ENCODE measurements at regions not wholly inside any gene's neighbourhood (a gene's known extent, or its start where the extent isn't known, plus 50 kb on each side); places are given as distances from the start of the nearest gene placed in this dataset.

DNA sequence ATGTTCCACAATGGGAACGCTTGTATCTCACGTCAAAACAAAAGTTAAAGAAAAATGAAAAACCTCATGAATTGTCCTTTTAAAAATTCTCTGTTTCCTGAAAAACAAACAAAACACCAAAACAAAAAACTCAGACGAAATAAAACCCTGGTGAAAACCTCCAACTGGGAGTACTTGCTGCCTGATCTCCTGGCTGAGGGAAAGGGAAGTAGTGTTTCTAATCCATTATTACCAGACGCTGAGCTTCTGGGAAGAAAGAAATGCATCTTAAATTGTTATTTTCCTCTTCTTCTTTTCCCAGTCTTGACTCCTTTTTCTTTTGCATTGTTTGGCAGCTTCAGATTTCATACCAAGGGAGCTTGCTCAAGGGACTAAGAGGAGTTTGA, 243.2 kb upstream of the RGMA start:
- H3K9me3 Mint-ChIP-seq: no peaks in the 10 kb centered on the region
- H3K4me3 Mint-ChIP-seq: no peak overlapping the region
- DNase-seq (ENCODE audit: low spot score): no peak
- H3K27me3 Mint-ChIP-seq (ENCODE audit: insufficient read depth): peaks cover 16% of the 10 kb centered on the region
- H3K36me3 Mint-ChIP-seq (ENCODE audit: low read depth): no peaks in the 10 kb centered on the region
- intact Hi-C loops (cut with micrococcal nuclease): no loop called here
- no peaks in the 10 kb centered on the region for H3K4me1 Mint-ChIP-seq (ENCODE audit: low read depth)
- no peak overlapping the region for H3K27ac Mint-ChIP-seq

DNA sequence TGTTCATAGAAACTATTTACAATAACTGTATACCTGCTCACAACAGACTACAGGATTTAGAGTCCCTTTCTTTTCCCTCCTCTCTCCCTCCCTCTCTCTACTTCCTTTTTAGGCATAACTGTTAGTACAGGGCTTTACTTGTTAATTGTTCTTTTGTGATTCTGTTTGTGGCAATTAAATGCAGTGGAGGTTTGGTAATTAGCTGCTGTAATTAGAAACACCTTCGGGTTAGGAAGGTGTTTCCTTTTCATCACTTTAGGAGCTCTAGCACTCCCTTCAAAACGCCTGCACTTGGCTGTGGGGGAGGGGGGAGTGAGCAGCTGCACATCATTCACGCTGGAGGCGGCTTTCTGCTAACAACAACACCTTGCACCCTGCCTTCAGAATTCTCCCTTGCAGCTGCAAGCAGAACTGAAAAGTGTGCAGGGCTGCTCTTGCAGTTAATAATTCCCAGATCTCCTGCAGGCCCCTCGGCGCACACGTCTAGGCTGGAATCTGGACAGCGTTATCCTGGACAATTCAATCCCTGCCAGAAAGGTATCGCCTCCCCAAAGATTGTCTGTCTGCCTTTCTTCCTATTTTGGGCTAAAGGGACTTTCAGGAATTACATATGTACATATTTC, 242.6 kb upstream of the RGMA start:
- Mint-ChIP-seq H3K4me3 (no peak overlapping the region), H3K27ac (no peak overlapping the region), H3K27me3 (ENCODE audit: insufficient read depth) (peaks cover 16% of the 10 kb centered on the region), H3K9me3 (no peaks in the 10 kb centered on the region), H3K36me3 (ENCODE audit: low read depth) (no peaks in the 10 kb centered on the region), H3K4me1 (ENCODE audit: low read depth) (no peaks in the 10 kb centered on the region)
- no peak for DNase-seq (ENCODE audit: low spot score)
- intact Hi-C loops (cut with micrococcal nuclease): no loop called here

DNA sequence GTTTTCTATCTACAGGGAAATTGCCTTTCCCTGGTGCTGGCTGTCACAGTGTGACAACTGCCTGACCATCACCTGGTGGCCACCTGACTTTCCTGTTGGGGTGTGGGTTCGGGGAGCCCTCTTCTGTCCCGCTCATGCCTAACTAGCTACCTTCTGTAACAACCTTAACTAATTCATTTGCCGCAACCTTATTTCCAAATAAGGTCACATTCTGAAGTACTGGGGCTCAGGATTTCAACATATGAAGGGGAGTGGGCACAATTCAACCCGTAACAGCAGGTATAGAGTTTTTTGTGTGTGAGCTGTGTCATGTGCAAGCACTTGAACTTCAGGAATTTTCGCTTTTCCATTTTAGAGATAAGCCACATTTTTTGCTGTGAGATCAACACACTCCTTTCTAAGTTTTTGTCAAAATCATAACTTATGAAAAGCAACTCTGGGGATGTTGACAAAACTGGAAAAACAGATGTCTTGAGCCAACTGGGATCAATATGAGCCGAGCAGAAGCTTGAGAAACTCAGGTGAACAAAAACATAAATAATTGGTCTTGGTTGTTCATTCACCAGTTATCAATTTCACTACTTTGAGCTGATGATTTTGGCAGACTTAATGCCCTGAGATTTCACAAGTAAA, 242.0 kb upstream of the RGMA start:
- Mint-ChIP-seq H3K9me3 (no peaks in the 10 kb centered on the region), H3K4me1 (ENCODE audit: low read depth) (no peaks in the 10 kb centered on the region), H3K27me3 (ENCODE audit: insufficient read depth) (peaks cover 16% of the 10 kb centered on the region), H3K27ac (no peak overlapping the region), H3K4me3 (no peak overlapping the region), H3K36me3 (ENCODE audit: low read depth) (no peaks in the 10 kb centered on the region)
- DNase-seq (ENCODE audit: low spot score): no peak
- intact Hi-C loops (cut with micrococcal nuclease): no loop called here

DNA sequence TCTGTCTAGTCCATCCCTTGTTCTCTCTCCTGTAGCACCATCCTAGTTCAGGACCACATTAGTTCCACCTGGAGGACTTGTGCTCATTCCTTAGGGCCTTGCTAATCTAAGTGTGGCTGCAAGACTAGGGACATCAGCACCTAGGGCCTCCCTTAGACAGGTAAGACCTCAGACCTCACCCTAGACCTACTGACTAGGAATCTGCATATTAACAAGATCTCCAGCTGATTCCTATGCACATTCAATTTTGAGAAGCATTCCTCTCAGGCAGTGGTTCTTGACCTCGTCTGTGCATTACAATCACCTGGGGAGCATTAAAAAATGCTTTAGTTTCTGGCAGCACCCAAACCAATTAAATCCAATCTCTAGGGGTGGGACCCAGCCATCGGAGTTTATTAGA, 238.4 kb upstream of the RGMA start:
- no peak overlapping the region for H3K27ac Mint-ChIP-seq
- H3K9me3 Mint-ChIP-seq: no peaks in the 10 kb centered on the region
- H3K4me3 Mint-ChIP-seq: no peak overlapping the region
- H3K27me3 Mint-ChIP-seq (ENCODE audit: insufficient read depth): peaks cover 4% of the 10 kb centered on the region
- H3K4me1 Mint-ChIP-seq (ENCODE audit: low read depth): no peaks in the 10 kb centered on the region
- DNase-seq (ENCODE audit: low spot score): no peak
- H3K36me3 Mint-ChIP-seq (ENCODE audit: low read depth): no peaks in the 10 kb centered on the region
- intact Hi-C loops (cut with micrococcal nuclease): no loop called here

DNA sequence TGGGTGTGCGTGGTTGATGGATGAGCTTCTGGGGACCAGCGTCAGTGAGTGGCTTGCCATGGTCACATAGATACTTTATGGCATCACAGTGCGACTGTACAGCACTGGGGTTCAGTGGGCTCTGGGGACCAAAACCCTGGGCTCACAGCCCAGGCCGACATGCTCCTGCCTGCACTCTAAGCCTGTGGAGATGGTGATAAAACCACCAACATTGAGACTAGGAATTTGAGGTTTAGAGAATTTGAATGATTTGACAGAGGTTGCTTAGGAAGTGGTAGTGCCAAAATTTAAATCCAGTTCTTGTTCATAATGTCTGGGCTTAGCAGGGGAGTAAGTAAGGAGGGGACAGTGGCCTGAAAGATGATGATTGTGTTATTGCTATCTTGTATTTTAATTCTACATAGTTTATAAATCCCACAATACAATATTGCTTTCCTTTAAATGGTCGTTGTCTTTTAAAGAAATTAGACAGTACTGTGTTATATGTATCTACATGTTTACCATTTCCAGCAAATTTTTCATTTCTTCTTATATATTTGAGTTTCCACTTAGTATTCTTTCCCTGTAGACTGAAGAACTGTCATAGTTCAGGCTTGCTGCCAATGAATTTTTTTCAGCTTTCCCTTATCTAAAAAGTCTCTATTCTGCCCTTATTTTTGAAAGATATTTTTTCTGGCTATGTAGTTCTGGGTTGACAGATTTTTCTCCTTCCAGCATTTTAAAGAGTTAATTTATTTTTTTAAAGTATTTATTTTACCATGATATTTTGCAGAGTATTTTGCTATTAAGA, 235.4 kb upstream of the RGMA start:
- no peak for DNase-seq (ENCODE audit: low spot score)
- intact Hi-C loops (cut with micrococcal nuclease): no loop called here
- Mint-ChIP-seq H3K27ac (no peak overlapping the region), H3K27me3 (ENCODE audit: insufficient read depth) (no peaks in the 10 kb centered on the region), H3K9me3 (no peaks in the 10 kb centered on the region), H3K4me1 (ENCODE audit: low read depth) (no peaks in the 10 kb centered on the region), H3K36me3 (ENCODE audit: low read depth) (no peaks in the 10 kb centered on the region), H3K4me3 (no peak overlapping the region)

DNA sequence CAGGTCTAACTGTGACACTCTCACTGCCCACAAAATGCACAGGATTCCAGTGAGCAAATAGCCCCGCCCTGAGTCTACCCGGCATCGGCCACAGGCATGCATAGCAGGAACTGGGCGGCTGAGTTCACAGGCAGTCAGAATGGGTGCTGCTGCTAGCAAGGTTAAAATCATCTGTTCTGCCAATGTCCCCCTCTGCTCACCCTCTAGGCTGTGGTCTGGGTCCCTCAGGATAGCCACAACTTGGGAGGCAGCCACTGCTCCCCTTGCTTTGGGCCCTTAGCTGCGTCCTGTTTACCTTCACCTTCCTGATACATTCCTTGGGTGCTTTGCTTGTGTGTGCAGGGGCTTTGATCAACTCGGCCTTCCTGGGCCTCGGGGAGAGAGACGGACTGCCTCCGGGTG, 232.9 kb upstream of the RGMA start:
- Mint-ChIP-seq H3K27ac (no peak overlapping the region), H3K4me1 (ENCODE audit: low read depth) (no peaks in the 10 kb centered on the region), H3K9me3 (no peaks in the 10 kb centered on the region), H3K27me3 (ENCODE audit: insufficient read depth) (no peaks in the 10 kb centered on the region), H3K36me3 (ENCODE audit: low read depth) (no peaks in the 10 kb centered on the region), H3K4me3 (no peak overlapping the region)
- intact Hi-C loops (cut with micrococcal nuclease): no loop called here
- DNase-seq (ENCODE audit: low spot score): no peak

DNA sequence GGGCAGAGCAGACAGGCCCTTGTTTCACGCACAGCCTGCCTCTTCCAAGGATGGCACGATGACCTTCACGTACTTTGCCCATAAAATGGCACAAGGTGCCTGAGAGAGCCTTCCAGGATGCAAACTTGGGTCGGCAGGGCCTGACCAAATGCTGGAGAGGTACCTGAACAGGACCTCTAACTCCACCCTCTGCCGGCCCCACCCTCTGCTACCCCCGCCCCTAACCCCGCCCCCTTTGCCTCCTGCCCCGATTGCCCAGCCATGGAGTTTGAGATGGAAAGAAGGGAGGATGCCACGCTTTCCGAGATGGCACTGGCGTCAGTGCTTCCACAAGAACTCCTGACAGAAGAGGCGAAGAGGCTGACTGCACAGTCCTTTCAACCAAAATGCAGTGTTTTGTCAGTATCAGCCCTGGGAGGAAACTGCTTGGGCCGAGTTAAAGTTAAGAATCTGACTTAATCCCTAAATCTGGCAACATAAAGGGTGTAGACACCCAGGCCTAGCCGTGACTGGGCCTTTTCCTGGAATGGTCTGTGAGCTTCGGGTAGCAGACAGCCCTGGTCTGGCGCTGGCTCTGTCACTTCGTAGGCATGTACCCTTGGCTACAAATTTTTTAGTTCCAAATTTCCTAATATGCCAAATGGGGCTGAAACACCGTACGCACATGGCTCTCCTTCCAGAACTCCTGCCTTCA, 230.3 kb upstream of the RGMA start:
- H3K27me3 Mint-ChIP-seq (ENCODE audit: insufficient read depth): no peaks in the 10 kb centered on the region
- no peaks in the 10 kb centered on the region for H3K4me1 Mint-ChIP-seq (ENCODE audit: low read depth)
- DNase-seq (ENCODE audit: low spot score): no peak
- intact Hi-C loops (cut with micrococcal nuclease): no loop called here
- H3K4me3 Mint-ChIP-seq: no peak overlapping the region
- H3K27ac Mint-ChIP-seq: no peak overlapping the region
- no peaks in the 10 kb centered on the region for H3K9me3 Mint-ChIP-seq
- no peaks in the 10 kb centered on the region for H3K36me3 Mint-ChIP-seq (ENCODE audit: low read depth)

DNA sequence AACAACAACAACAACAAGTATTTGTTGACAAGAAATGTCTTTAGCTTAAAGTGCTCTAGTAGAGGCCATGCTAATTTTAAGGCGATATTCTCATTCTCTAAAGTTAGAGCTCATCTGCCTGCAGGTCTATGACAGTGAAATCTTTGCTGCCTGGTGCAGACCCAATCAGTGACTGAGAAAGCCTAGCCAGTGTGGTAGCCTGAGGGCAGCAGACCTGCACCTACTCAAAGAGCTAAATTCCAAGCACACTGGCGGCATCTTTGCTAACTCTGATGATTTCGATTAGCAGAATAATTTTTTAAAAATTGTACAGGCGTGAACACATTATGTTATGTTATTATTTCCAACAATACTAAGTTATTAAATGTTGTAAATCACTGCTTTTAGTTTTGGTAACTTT, 228.8 kb upstream of the RGMA start:
- H3K27ac Mint-ChIP-seq: no peak overlapping the region
- H3K9me3 Mint-ChIP-seq: no peaks in the 10 kb centered on the region
- intact Hi-C loops (cut with micrococcal nuclease): no loop called here
- H3K4me1 Mint-ChIP-seq (ENCODE audit: low read depth): no peaks in the 10 kb centered on the region
- H3K27me3 Mint-ChIP-seq (ENCODE audit: insufficient read depth): no peaks in the 10 kb centered on the region
- no peak overlapping the region for H3K4me3 Mint-ChIP-seq
- no peaks in the 10 kb centered on the region for H3K36me3 Mint-ChIP-seq (ENCODE audit: low read depth)
- no peak for DNase-seq (ENCODE audit: low spot score)

DNA sequence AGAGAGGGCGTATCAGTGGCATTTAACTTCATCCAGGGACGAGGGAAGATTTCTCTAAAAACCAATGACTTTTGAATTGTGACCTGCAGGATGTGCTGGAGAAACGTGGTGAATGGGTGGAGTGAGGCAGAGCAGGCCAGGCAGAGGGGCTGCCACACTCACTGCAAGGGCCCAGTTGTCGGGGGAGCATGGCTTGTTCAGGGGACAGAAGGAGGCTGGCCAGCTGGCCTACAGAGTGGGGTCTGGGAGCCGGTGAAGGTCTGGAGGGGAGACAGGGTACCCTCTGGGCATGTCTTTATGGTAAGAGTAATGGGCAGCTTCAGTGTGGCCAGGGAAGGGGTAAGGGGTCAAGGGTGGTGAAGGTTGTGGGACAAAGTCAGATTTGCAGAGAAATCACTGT, 225.2 kb upstream of the RGMA start:
- Mint-ChIP-seq H3K4me1 (ENCODE audit: low read depth) (no peaks in the 10 kb centered on the region), H3K36me3 (ENCODE audit: low read depth) (no peaks in the 10 kb centered on the region), H3K4me3 (no peak overlapping the region), H3K27me3 (ENCODE audit: insufficient read depth) (no peaks in the 10 kb centered on the region), H3K27ac (no peak overlapping the region), H3K9me3 (no peaks in the 10 kb centered on the region)
- intact Hi-C loops (cut with micrococcal nuclease): no loop called here
- DNase-seq (ENCODE audit: low spot score): no peak

DNA sequence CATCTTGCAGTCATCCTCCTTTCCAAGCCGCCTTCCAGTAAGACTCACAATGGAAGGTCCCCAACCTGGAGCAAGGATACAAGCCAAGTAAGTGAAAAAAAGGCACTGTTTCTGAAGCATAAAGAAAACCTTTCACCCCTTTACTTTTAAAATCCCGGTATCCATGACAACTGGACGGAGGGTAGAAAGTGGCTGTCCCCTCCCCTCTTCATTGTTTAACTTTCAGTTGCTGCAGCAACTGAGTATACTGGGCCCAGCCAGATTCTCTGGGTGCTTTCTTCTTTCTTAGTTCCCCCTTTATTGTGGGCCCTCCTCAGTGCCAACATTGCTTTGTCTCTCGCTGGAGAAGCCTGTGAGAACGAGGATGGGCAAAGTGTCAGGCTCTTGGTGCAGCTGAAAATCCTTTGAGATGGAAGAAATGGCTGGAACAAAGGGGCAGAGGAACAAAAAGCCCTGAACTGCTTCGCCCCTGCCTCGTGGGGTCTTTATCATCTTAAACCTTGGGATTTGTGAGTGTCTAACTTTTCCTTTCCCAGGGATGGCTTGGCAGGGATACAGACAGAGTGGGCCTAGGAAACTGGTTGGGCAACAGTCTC, 224.0 kb upstream of the RGMA start:
- intact Hi-C loops (cut with micrococcal nuclease): no loop called here
- H3K27me3 Mint-ChIP-seq (ENCODE audit: insufficient read depth): no peaks in the 10 kb centered on the region
- H3K4me3 Mint-ChIP-seq: no peak overlapping the region
- no peak overlapping the region for H3K27ac Mint-ChIP-seq
- H3K36me3 Mint-ChIP-seq (ENCODE audit: low read depth): no peaks in the 10 kb centered on the region
- no peak for DNase-seq (ENCODE audit: low spot score)
- no peaks in the 10 kb centered on the region for H3K4me1 Mint-ChIP-seq (ENCODE audit: low read depth)
- H3K9me3 Mint-ChIP-seq: no peaks in the 10 kb centered on the region

DNA sequence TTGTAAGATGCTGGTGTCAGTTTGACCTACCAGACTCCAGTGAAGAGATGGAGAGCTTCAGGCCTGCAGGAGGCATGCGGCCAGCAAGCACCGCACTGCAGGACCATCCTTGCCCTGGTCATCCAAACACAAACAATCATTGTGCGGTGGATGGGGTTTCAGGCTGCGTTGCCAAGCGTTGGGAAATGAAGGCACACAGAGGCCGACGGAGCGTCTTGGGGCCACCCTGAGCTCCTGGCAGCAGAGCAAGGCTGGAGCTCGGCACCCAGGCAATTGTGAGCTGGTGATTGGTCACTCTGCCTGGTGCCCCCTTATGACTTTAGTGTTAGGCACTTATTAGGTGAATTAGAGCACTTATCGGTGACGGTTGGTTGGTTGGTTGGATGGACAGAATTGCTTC, 222.6 kb upstream of the RGMA start:
- intact Hi-C loops (cut with micrococcal nuclease): no loop called here
- Mint-ChIP-seq H3K4me1 (ENCODE audit: low read depth) (no peaks in the 10 kb centered on the region), H3K27ac (no peak overlapping the region), H3K36me3 (ENCODE audit: low read depth) (no peaks in the 10 kb centered on the region), H3K9me3 (no peaks in the 10 kb centered on the region), H3K27me3 (ENCODE audit: insufficient read depth) (no peaks in the 10 kb centered on the region), H3K4me3 (no peak overlapping the region)
- DNase-seq (ENCODE audit: low spot score): no peak

DNA sequence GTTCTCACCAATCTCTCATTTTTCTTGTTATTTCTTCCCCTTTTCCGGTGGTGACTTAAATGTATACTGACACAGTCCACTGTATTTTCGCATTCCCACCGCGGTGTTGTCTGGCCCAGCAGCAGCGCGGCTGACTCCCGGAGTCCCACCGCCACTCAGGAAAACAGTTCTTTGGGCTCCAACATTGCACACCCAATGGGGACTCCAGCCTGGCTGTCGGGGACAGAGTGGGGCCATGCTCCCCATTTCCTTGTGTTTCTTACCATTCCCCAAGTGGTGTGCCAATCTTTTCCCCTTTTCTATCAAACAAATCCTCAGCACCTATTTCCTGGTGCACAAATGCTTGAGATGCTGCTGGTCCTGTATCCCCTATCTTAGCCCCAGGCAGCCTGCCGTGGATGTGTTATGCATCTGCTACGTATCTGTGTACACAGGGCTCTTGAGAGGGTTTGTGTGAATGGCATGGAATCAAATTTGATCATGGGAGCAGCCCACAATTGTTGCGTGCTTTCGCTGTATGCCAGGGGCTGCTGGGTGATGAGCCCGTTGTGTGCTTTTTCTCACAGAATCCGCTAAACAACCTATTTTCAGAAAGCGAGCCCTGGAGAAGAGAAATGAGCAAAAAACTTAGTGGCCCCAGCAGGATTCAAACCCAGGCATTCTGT, 219.1 kb upstream of the RGMA start:
- no peak overlapping the region for H3K4me3 Mint-ChIP-seq
- intact Hi-C loops (cut with micrococcal nuclease): no loop called here
- no peaks in the 10 kb centered on the region for H3K4me1 Mint-ChIP-seq (ENCODE audit: low read depth)
- H3K36me3 Mint-ChIP-seq (ENCODE audit: low read depth): no peaks in the 10 kb centered on the region
- no peaks in the 10 kb centered on the region for H3K27me3 Mint-ChIP-seq (ENCODE audit: insufficient read depth)
- H3K9me3 Mint-ChIP-seq: no peaks in the 10 kb centered on the region
- H3K27ac Mint-ChIP-seq: no peak overlapping the region
- no peak for DNase-seq (ENCODE audit: low spot score)

Measured in activated T-helper 1 cell treated with anti-CD3 and anti-CD28 coated beads, Interleukin-12 subunit alpha, Interleukin-12 subunit beta, Interleukin-2, Interleukin-4 antibody, amounts not matched to agents 30 ng/mL and 10 ng/mL and 1 ng/mL, durations not matched to agents 14 hours and 24 hours and 36 hours (primary cell).